AG04450 (cell line): ENCODE measurements at regions not wholly inside any gene's neighbourhood (a gene's known extent, or its start where the extent isn't known, plus 50 kb on each side); places are given as distances from the start of the nearest gene placed in this dataset.

Source experiments
- CTCF ChIA-PET: fragments of 300-600, 350-600 bp; formaldehyde crosslinking; extraction: SDS; loops from one replicate; lab custom pipeline; 2022; ENCODE audit warnings: antibody characterized with exemption, inconsistent platforms; lab: Charles Lee
- POLR2A ChIA-PET: fragments of 350-600 bp; formaldehyde crosslinking; extraction: SDS; loops from one replicate; lab custom pipeline; 2021; ENCODE audit warnings: antibody characterized with exemption, inconsistent platforms; lab: Yijun Ruan, JAX
- DNase-seq: peaks from one replicate; pipeline ENCODE4 v3.0.0-alpha.2; 2011; ENCODE audit warnings: low read depth, low spot score
- H3K27ac ChIP-seq: one replicate; pipeline ENCODE4 v1.5.1; 2012; ENCODE audit warnings: low read depth, low read length, control low read depth
- H3K27me3 ChIP-seq: one replicate; pipeline ENCODE4 v1.6.0; 2012; ENCODE audit warnings: low read length; ENCODE audit not compliant: control insufficient read depth, insufficient read depth
- H3K4me3 ChIP-seq: 2 replicates; pipeline ENCODE4 v1.5.1; 2011; ENCODE audit warnings: mild to moderate bottlenecking, low read depth, low read length, control low read depth
- H3K9me3 ChIP-seq: 2 replicates; pipeline ENCODE4 v1.5.1; 2012; ENCODE audit warnings: low read length; ENCODE audit not compliant: control insufficient read depth, insufficient read depth
- CTCF ChIP-seq: IDR thresholded peaks from 2 replicates; pipeline ENCODE4 v1.5.1; 2011; ENCODE audit warnings: low read depth, low read length, control low read depth, inconsistent platforms

GRCh38 chr11:27806122-27806521, 105.9 kb upstream of the BDNF start:
- no peaks in the 10 kb centered on the region for H3K9me3 ChIP-seq
- no peak overlapping the region for H3K4me3 ChIP-seq
- ChIA-PET POLR2A (no interaction called here), CTCF (no interaction called here)
- H3K27me3 ChIP-seq: no peaks in the 10 kb centered on the region
- TF ChIP-seq CTCF: no peak
- no peak overlapping the region for H3K27ac ChIP-seq
- no peak for DNase-seq

- no peaks in the 10 kb centered on the region for H3K9me3 ChIP-seq
- DNase-seq: no peak
- H3K27ac ChIP-seq: no peak overlapping the region
- no peak overlapping the region for H3K4me3 ChIP-seq
- TF ChIP-seq CTCF: no peak
- POLR2A ChIA-PET: no interaction called here
- CTCF ChIA-PET: interaction anchor here (1.0 kb wide), 1 partner anchor 44 kb away, joined by 3 read pairs; no protein-coding TSS in a partner anchor
- H3K27me3 ChIP-seq: no peaks in the 10 kb centered on the region
Measured at GRCh38 chr11:27795955-27796861, 96.0 kb upstream of the BDNF start.

- CTCF ChIA-PET: no interaction called here
- H3K27me3 ChIP-seq: no peaks in the 10 kb centered on the region
- TF ChIP-seq CTCF: no peak
- DNase-seq: no peak
- POLR2A ChIA-PET: no interaction called here
- no peak overlapping the region for H3K4me3 ChIP-seq
- no peaks in the 10 kb centered on the region for H3K9me3 ChIP-seq
- no peak overlapping the region for H3K27ac ChIP-seq
Measured at GRCh38 chr11:27786864-27787263, 86.6 kb upstream of the BDNF start.

- ChIA-PET POLR2A (no interaction called here), CTCF (no interaction called here)
- DNase-seq: no peak
- TF ChIP-seq CTCF: no peak
- Histone ChIP-seq H3K27me3 (no peaks in the 10 kb centered on the region), H3K9me3 (no peaks in the 10 kb centered on the region), H3K27ac (no peak overlapping the region), H3K4me3 (no peak overlapping the region)
Measured at GRCh38 chr11:27786331-27786730, 86.1 kb upstream of the BDNF start.

GRCh38 chr11:27783701-27784355, 83.6 kb upstream of the BDNF start:
- Histone ChIP-seq H3K27ac (no peak overlapping the region), H3K9me3 (no peaks in the 10 kb centered on the region), H3K27me3 (no peaks in the 10 kb centered on the region), H3K4me3 (no peak overlapping the region)
- POLR2A ChIA-PET: no interaction called here
- CTCF ChIA-PET: no interaction called here
- no peak for DNase-seq
- TF ChIP-seq CTCF: no peak
